GM12872 (cell line): ENCODE measurements at regions not wholly inside any gene's neighbourhood (a gene's known extent, or its start where the extent isn't known, plus 50 kb on each side); places are given as distances from the start of the nearest gene placed in this dataset.

Experiments
- CTCF ChIP-seq: IDR thresholded peaks from 3 replicates; pipeline ENCODE4 v1.5.1; 2011; ENCODE audit warnings: low read depth, mild to moderate bottlenecking, low read length, moderate library complexity; ENCODE audit not compliant: insufficient read depth

GRCh38 chr14:29216268-29217232, 450.0 kb downstream of the FOXG1 start:
- TF ChIP-seq CTCF = no peak

- no peak for TF ChIP-seq CTCF
These were observed 451.3 kb downstream of the FOXG1 start for GRCh38 chr14:29217813-29218450.

GRCh38 chr14:29220072-29220471, 453.5 kb downstream of the FOXG1 start:
- no peak for TF ChIP-seq CTCF

- no peak for TF ChIP-seq CTCF
These were observed 454.0 kb downstream of the FOXG1 start for GRCh38 chr14:29220566-29220965.

GRCh38 chr14:29222006-29222405, 455.4 kb downstream of the FOXG1 start:
- TF ChIP-seq CTCF = no peak

GRCh38 chr14:29222671-29223268, 456.2 kb downstream of the FOXG1 start:
- TF ChIP-seq CTCF = peak; percentile 59

- TF ChIP-seq CTCF = no peak
These were observed 457.4 kb downstream of the FOXG1 start for GRCh38 chr14:29223947-29224346.
